H9 (cell line): ENCODE measurements at regions not wholly inside any gene's neighbourhood (a gene's known extent, or its start where the extent isn't known, plus 50 kb on each side); places are given as distances from the start of the nearest gene placed in this dataset.

Experiments used
- DNase-seq: peaks from one replicate; pipeline ENCODE4 v3.0.0-alpha.2; 2017
- H2AFZ ChIP-seq: one replicate; pipeline ENCODE4 v1.6.1; 2013; ENCODE audit warnings: mild to moderate bottlenecking, low read length, control low read depth, moderate library complexity
- H2AK5ac ChIP-seq: 2 replicates; pipeline ENCODE4 v1.6.1; 2013; ENCODE audit warnings: low read length, control low read depth, mixed read lengths; ENCODE audit not compliant: insufficient read length
- H2BK120ac ChIP-seq: one replicate; pipeline ENCODE4 v1.6.1; 2013; ENCODE audit warnings: low read depth, mild to moderate bottlenecking, low read length, control low read depth, inconsistent platforms; ENCODE audit not compliant: poor library complexity, severe bottlenecking
- H2BK12ac ChIP-seq: 2 replicates; pipeline ENCODE4 v1.6.1; 2013; ENCODE audit warnings: low read length, control low read depth, mixed read lengths, low read depth; ENCODE audit not compliant: insufficient read length
- H2BK15ac ChIP-seq: 2 replicates; pipeline ENCODE4 v1.6.1; 2013; ENCODE audit warnings: low read depth, low read length, control low read depth
- H2BK20ac ChIP-seq: one replicate; pipeline ENCODE4 v1.6.1; 2013; ENCODE audit warnings: low read depth, mild to moderate bottlenecking, low read length, control low read depth, inconsistent platforms; ENCODE audit not compliant: poor library complexity, severe bottlenecking
- H2BK5ac ChIP-seq: 2 replicates; pipeline ENCODE4 v1.6.1; 2013; ENCODE audit warnings: low read length, control low read depth, mixed read lengths; ENCODE audit not compliant: insufficient read length
- H3K14ac ChIP-seq: 2 replicates; pipeline ENCODE4 v1.6.1; 2013; ENCODE audit warnings: low read length, control low read depth; ENCODE audit not compliant: insufficient read depth
- H3K18ac ChIP-seq: 2 replicates; pipeline ENCODE4 v1.6.1; 2013; ENCODE audit warnings: low read depth, mild to moderate bottlenecking, mixed read lengths, low read length, control low read depth; ENCODE audit not compliant: insufficient read length
- H3K23ac ChIP-seq: 2 replicates; pipeline ENCODE4 v1.6.1; 2013; ENCODE audit warnings: low read length, control low read depth, mixed read lengths, low read depth; ENCODE audit not compliant: insufficient read length
- H3K23me2 ChIP-seq: 2 replicates; pipeline ENCODE4 v1.6.1; 2013; ENCODE audit warnings: low read depth, mild to moderate bottlenecking, mixed read lengths, low read length, control low read depth; ENCODE audit not compliant: insufficient read length, poor library complexity, severe bottlenecking
- H3K27ac ChIP-seq: 2 replicates; pipeline ENCODE4 v1.5.1; 2013; ENCODE audit warnings: low read length, control low read depth, mixed read lengths, low read depth; ENCODE audit not compliant: insufficient read length
- H3K27me3 ChIP-seq: 2 replicates; pipeline ENCODE4 v1.6.1; 2013; ENCODE audit warnings: low read length, control low read depth, inconsistent platforms; ENCODE audit not compliant: insufficient read depth
- H3K4ac ChIP-seq: 2 replicates; pipeline ENCODE4 v1.6.1; 2013; ENCODE audit warnings: low read depth, mild to moderate bottlenecking, control low read depth, inconsistent platforms, low read length, moderate library complexity
- H3K4me1 ChIP-seq: 2 replicates; pipeline ENCODE4 v1.6.1; 2013; ENCODE audit warnings: low read length, control low read depth, inconsistent platforms; ENCODE audit not compliant: insufficient read depth
- H3K4me2 ChIP-seq: 2 replicates; pipeline ENCODE4 v1.6.1; 2013; ENCODE audit warnings: low read length, control low read depth, mixed read lengths; ENCODE audit not compliant: insufficient read length, insufficient read depth
- H3K56ac ChIP-seq: 2 replicates; pipeline ENCODE4 v1.6.1; 2013; ENCODE audit warnings: low read depth, mild to moderate bottlenecking, mixed read lengths, low read length, control low read depth; ENCODE audit not compliant: insufficient read length
- H3K79me1 ChIP-seq: 2 replicates; pipeline ENCODE4 v1.6.1; 2013; ENCODE audit warnings: low read depth, mild to moderate bottlenecking, moderate library complexity, low read length, control low read depth, inconsistent platforms; ENCODE audit not compliant: insufficient read depth, poor library complexity, severe bottlenecking
- H3K79me2 ChIP-seq: 2 replicates; pipeline ENCODE4 v1.6.1; 2013; ENCODE audit warnings: low read length, control low read depth, inconsistent platforms; ENCODE audit not compliant: insufficient read depth
- H3K9ac ChIP-seq: 2 replicates; pipeline ENCODE4 v1.6.1; 2013; ENCODE audit warnings: low read length, control low read depth, mixed read lengths; ENCODE audit not compliant: insufficient read length; ENCODE audit errors: extremely low read depth
- H3K9me3 ChIP-seq: one replicate; pipeline ENCODE4 v1.6.1; 2013; ENCODE audit warnings: low read depth, low read length, inconsistent platforms; ENCODE audit not compliant: control insufficient read depth
- H3T11ph ChIP-seq: one replicate; pipeline ENCODE4 v1.6.1; 2013; ENCODE audit warnings: mild to moderate bottlenecking, low read length, control low read depth, inconsistent platforms
- H4K20me1 ChIP-seq: one replicate; pipeline ENCODE4 v1.6.1; 2013; ENCODE audit not compliant: control insufficient read depth, insufficient read length, insufficient read depth
- H4K5ac ChIP-seq: 2 replicates; pipeline ENCODE4 v1.6.1; 2013; ENCODE audit warnings: low read depth, mild to moderate bottlenecking, mixed read lengths, low read length, control low read depth; ENCODE audit not compliant: insufficient read length
- H4K8ac ChIP-seq: replicated peaks from 2 replicates; pipeline ENCODE4 v1.6.1; 2013; ENCODE audit warnings: low read length, control low read depth, mixed read lengths, low read depth; ENCODE audit not compliant: insufficient read length
- H4K91ac ChIP-seq: 2 replicates; pipeline ENCODE4 v1.6.1; 2013; ENCODE audit warnings: low read depth, mild to moderate bottlenecking, moderate library complexity, mixed read lengths, low read length, control low read depth; ENCODE audit not compliant: insufficient read length
- H3K27ac Mint-ChIP-seq, 3 experiments: 2 replicates in 2 of 3; 3 replicates in 1 of 3; pipeline ENCODE4 v1.8.0; 2020 to 2021; ENCODE audit warnings: mixed read lengths in 3 of 3, mild to moderate bottlenecking in 1 of 3, moderate library complexity in 1 of 3
- H3K27me3 Mint-ChIP-seq: 2 replicates; pipeline ENCODE4 v1.8.0; 2021; ENCODE audit warnings: low read depth, mild to moderate bottlenecking, moderate library complexity, mixed read lengths
- H3K36me3 Mint-ChIP-seq, 3 experiments: 2 replicates in 2 of 3; 3 replicates in 1 of 3; pipeline ENCODE4 v1.8.0; 2020 to 2021; ENCODE audit warnings: low read depth in 3 of 3, mixed read lengths in 3 of 3; ENCODE audit not compliant: insufficient read depth in 1 of 3
- H3K4me1 Mint-ChIP-seq, 2 experiments: 2 replicates each; pipeline ENCODE4 v1.8.0; 2020; ENCODE audit warnings: mixed read lengths in 2 of 2
- H3K4me3 Mint-ChIP-seq, 2 experiments: 2 replicates in 1 of 2; 3 replicates in 1 of 2; pipeline ENCODE4 v1.8.0; 2020 to 2021; ENCODE audit warnings: mild to moderate bottlenecking in 2 of 2, mixed read lengths in 2 of 2, moderate library complexity in 1 of 2
- H3K9me3 Mint-ChIP-seq, 2 experiments: 2 replicates in 1 of 2; 3 replicates in 1 of 2; pipeline ENCODE4 v1.8.0; 2020; ENCODE audit warnings: mild to moderate bottlenecking in 2 of 2, mixed read lengths in 2 of 2, moderate library complexity in 1 of 2
- WGBS: extraction: QIAGEN DNeasy Blood & Tissue Kit; methylation state at CpG from one replicate; pipeline ENCODE4 v1.1.7; 2013; ENCODE audit warnings: missing lambda C conversion rate, low lambda C conversion rate, mixed read lengths; ENCODE audit not compliant: insufficient read length; ENCODE audit errors: extremely low coverage; 5-methylcytosine and 5-hydroxymethylcytosine counted together
- TF ChIP-seq, protein P1 (sequence below): fragments of 200-600 bp; sonication (generic); conservative IDR thresholded peaks from 3 replicates; pipeline ENCODE4 v1.8.0; 2021; ENCODE audit warnings: antibody characterized with exemption, mild to moderate bottlenecking

- peaks cover 0 to 13% (median 7%) of the 10 kb centered on the region in 3 experiments; a peak in 5 of 7 replicates for H3K36me3 Mint-ChIP-seq
- Histone ChIP-seq H4K20me1 (no peaks in the 10 kb centered on the region), H4K8ac (no peak overlapping the region), H3K56ac (no peak overlapping the region), H3T11ph (no peak overlapping the region), H3K23me2 (no peaks in the 10 kb centered on the region), H2BK20ac (no peak overlapping the region), H4K91ac (no peak overlapping the region), H3K9me3 (peaks cover 4% of the 10 kb centered on the region), H3K18ac (no peak overlapping the region), H2BK15ac (no peak overlapping the region), H3K4me2 (no peak overlapping the region), H2AK5ac (no peak overlapping the region), H3K9ac (no peak overlapping the region), H3K79me2 (no peaks in the 10 kb centered on the region), H3K4ac (no peak overlapping the region), H2AFZ (no peak overlapping the region), H3K14ac (no peak overlapping the region; the same call in 1 of the 2 replicates), H3K4me1 (no peaks in the 10 kb centered on the region), H4K5ac (no peak overlapping the region), H2BK12ac (no peak overlapping the region), H3K27me3 (no peaks in the 10 kb centered on the region), H3K23ac (no peak overlapping the region), H2BK120ac (no peak overlapping the region), H3K79me1 (no peaks in the 10 kb centered on the region), H2BK5ac (no peak overlapping the region), H3K27ac (no peak overlapping the region)
- TF ChIP-seq, protein P1, sequence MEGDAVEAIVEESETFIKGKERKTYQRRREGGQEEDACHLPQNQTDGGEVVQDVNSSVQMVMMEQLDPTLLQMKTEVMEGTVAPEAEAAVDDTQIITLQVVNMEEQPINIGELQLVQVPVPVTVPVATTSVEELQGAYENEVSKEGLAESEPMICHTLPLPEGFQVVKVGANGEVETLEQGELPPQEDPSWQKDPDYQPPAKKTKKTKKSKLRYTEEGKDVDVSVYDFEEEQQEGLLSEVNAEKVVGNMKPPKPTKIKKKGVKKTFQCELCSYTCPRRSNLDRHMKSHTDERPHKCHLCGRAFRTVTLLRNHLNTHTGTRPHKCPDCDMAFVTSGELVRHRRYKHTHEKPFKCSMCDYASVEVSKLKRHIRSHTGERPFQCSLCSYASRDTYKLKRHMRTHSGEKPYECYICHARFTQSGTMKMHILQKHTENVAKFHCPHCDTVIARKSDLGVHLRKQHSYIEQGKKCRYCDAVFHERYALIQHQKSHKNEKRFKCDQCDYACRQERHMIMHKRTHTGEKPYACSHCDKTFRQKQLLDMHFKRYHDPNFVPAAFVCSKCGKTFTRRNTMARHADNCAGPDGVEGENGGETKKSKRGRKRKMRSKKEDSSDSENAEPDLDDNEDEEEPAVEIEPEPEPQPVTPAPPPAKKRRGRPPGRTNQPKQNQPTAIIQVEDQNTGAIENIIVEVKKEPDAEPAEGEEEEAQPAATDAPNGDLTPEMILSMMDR, result no peak
- peaks cover 7 to 12% of the 10 kb centered on the region in 2 experiments for H3K9me3 Mint-ChIP-seq
- H3K27me3 Mint-ChIP-seq, result no peaks in the 10 kb centered on the region
- H3K4me1 Mint-ChIP-seq, result no peaks in the 10 kb centered on the region
- H3K27ac Mint-ChIP-seq, result peak overlapping the region in 1 of 3 experiments; percentile 40; a peak in 1 of 7 replicates
- no peak overlapping the region for H3K4me3 Mint-ChIP-seq
- no peak for DNase-seq
- WGBS, result no CpG with 5 or more reads among the region's 7 CpGs
Measured at GRCh38 chr4:96652821-96653220, 812.9 kb downstream of the PDHA2 start.
